ENCODE measurements at regions not wholly inside any gene's neighbourhood (a gene's known extent, or its start where the extent isn't known, plus 50 kb on each side); places are given as distances from the start of the nearest gene placed in this dataset.

DNA sequence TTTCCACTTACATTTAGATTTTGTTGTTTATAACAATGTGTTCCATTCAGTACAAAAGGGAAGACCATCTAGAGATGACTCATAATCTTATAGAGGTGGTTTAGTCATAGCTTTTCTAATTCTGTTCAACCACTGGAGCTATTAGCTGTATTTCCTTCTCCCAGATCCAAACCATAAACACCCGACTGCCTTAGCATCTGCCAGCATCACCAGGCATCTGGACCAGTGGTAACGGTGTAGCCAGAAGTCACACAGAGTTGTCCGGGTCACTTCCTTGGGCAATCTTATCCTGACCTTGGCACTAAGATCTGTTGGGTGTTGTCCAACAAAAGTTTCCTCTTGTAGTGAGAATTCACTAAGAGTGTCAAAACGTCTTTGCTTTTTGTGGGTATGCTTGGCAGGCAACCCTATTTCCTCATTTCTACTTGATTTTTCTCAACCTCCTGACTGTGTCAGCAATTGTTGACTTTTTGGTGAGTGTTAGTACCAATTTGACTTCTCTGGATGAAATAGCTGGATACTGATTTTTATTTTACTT, 372.1 kb upstream of the B3GALT2 start:
- DNase-seq = peak; percentile 18

- DNase-seq = no peak
These were observed 369.4 kb upstream of the B3GALT2 start for GRCh38 chr1:193555662-193556441.

DNA sequence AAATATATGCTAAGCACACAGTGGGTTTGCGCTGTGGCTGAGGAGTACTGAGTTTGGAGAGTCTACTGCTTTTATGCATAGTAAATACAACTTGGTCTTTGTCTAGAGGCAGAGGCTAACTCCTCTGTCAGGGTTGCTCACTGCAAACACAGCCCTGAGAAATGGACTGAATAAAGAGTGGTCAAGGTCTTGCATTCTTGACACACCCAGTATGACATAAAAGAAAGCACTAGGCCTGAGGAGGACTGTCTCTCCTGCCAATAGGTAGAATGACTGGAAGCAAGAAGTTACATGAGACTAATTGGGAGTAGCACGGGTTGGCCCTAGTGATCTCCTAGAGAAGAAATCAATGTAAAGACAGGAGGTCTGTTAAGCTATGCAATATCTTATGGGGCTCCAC, 367.2 kb upstream of the B3GALT2 start:
- DNase-seq = no peak

DNA sequence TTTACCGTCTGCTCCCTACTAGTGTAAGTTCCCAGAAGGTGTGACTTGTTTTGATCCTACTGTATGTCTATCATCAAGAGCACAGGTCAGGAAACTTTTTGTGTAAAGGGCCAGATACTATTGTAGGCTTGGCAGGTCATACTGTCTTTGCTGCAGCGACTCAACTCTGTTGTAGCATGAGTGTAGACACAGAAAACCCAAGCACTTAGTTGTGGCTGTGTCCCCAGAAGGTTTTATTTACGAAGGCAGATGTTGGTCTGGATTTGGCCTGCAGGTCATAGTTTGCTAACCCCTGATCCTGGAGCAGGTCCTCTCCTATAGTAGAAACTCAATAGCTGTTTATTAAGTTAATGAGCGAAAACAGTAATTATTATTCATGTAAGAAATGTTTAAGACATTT, 365.9 kb upstream of the B3GALT2 start:
- no peak for DNase-seq

DNA sequence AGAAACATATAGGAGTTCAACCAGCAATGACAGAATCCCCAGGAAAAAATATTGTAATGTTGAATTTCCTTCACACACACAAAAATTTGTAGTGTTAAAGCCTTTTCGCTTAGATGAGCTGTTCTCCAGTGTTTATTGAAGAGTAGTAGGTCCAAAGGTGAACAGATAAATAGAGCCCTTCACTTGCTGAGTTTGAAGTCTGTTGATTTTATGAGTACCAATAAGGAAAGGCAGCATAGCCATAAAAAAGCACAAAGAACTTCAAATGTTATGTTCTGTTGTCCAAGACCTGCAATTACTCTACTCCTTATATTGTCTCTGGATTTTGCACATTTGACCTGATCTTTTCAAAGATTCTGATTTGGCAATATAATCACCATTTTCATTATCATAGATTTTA, 362.7 kb upstream of the B3GALT2 start:
- DNase-seq = no peak

- DNase-seq = no peak
These were observed 358.8 kb upstream of the B3GALT2 start for GRCh38 chr1:193545171-193545570.

GRCh38 chr1:193543259-193543658, 356.8 kb upstream of the B3GALT2 start:
- no peak for DNase-seq

DNA sequence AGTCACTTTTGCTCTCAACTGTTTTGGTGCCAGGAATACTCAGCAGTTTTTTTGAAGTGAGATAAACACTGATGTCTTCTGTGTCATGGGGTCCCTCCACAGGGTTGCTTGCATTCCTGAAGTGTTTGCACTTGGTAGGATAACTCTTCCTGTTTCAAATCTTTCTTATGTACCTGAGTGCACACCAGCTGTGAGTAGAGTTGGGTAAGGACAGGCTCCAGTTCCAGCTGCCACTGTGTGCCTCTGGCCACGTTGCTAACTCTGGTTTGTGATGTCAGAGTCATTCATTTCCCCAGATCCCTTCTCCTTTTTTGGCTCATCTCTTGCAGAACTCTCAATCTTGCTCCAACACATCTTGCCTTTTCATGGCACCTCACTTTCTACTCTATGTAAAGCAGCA, 356.3 kb upstream of the B3GALT2 start:
- no peak for DNase-seq

DNA sequence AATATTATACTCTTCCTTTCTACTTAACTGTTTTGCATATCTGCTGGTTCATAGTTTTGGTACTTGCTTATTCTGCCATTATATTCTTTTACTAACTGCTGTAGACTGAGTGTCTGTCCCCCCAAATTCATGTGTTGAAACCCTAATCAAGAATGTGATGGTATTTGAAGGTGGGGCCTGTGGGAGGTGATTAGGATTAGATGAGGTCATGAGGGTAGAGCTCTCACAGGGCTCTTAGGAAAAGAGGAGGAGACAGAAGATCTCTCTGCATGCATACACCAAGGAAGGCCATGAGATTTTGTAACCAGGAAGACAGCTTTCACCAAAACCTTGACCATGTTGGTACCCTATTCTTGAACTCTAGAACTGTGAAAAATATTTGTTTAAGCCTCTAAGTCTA, 354.1 kb upstream of the B3GALT2 start:
- no peak for DNase-seq

GRCh38 chr1:193539731-193540459, 353.5 kb upstream of the B3GALT2 start:
- DNase-seq = no peak

GRCh38 chr1:193538680-193539079, 352.3 kb upstream of the B3GALT2 start:
- DNase-seq = no peak

DNA sequence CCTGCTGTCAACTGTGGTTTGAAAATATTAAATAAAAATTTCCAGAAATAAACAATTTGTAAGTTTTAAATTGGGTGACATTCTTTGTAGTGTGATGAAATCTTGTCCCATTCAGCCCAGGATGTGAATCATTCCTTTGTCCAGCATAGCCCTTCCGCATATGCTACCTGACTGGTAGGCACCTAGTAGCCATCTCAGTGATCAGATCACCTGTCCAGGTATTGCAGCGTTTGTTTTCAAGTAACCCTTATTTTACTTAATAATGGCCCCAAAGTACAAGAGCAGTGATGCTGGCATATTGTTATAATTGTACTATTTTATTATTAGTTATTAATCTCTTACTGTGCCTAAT, 351.6 kb upstream of the B3GALT2 start:
- no peak for DNase-seq

DNA sequence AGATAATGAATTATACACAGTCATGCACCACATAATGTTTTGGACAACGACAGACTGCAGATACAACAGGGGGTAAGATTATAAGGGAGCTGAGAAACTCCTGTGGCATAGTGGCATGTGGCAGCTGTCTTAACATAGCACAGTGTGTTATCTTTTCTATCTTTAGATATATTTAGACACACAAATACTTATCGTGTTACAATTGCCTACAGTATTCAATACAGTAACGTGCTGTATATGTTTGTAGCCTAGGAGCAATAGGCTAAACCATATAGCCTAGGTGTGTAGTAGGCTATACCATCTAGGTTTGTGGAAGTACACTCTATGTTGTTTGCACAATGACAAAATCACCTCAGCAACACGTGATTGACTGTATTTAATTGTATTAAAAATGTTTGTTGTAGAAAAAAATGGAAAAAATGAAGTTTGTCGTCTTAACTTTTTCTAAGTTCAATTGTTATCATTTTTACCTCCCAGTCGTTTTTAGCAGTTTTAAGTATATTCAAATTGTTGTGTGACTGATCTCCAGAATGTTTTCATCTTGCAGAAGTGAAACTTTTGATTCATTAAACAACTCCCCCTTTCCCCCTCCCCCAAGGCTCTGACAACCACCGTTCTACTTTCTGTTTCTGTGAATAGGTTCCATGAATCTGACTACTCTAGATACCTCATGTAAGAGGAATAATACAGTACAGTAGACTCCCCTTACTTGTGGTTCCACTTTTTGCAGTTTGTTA, 351.0 kb upstream of the B3GALT2 start:
- peak; percentile 48 for DNase-seq

DNA sequence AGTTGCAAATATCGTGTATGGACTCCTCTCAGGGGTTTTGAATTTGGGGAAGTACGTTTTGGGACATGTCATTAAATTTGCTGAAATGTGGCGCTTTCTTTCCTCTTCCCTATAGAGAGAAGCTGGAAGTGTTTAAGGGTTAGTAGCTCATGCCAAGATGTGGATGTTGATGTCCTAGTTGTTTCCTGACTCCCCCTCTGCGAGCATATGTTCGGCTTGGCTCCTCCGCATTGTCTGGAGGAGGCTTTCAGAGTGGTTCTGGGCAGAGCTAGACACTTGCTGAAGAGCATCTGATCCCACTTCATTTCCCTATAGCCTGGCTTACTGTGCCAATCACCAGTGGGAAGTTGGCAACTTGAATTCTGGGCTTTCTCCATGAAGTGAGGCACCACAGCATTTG, 347.4 kb upstream of the B3GALT2 start:
- DNase-seq = no peak

GRCh38 chr1:193525917-193526710, 339.7 kb upstream of the B3GALT2 start:
- no peak for DNase-seq

DNA sequence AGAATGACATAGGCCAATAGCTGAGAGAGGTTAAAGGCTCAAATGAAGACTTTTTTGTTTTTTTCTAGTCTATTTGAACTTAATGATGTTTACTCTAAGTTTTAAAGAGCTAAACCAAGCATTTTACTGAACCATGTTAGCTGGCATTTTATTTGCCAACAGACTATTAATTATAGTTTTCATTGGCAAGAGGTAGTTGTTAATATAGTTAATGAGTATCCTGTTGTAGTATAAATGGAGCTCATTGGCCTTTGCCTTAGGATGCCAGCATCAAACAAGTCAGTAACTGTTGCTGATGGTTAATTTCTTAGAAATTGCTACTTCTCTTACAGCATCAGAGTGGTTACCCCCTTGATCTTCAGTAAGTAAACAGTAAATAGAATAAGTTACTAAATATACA, 339.0 kb upstream of the B3GALT2 start:
- DNase-seq = no peak

GRCh38 chr1:193524616-193525015, 338.2 kb upstream of the B3GALT2 start:
- DNase-seq = no peak

DNA sequence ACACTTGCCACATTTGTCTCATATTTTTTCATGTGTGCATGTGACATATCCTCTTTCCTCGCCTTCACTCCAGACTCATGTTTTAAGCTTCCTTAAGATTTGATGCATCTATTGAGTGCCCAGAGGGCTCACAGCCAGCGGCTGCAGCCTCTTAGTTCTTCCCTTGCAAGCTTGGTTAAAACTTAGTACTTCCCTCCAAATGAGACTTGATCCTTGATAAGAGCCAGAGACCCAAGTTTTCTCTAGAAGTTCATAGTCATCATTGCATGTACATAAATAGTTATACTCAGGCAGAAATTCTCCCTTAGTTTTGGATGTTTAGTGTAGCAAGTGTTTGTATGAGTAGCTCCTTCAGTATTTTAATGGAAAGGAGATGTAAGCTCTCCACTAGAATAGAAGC, 337.6 kb upstream of the B3GALT2 start:
- no peak for DNase-seq

DNA sequence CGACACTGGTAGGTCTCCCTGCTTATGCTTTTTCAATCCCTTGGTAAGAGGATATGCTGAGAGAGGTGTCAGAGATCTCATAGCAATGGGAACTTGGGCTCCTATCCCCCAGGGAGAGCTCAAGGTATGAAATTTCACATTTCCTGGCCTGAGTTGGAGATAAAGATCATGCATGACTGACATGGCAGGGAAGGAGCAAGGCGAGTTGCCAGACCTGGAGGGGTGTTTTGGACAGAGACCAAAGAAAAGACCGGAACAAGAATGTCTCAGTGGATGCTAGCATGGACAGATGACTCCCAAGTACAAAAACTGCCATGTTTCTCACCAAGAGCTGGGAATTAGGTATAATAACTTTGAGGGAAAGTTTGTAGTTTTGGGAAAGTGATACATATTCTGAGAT, 334.1 kb upstream of the B3GALT2 start:
- DNase-seq = no peak

DNA sequence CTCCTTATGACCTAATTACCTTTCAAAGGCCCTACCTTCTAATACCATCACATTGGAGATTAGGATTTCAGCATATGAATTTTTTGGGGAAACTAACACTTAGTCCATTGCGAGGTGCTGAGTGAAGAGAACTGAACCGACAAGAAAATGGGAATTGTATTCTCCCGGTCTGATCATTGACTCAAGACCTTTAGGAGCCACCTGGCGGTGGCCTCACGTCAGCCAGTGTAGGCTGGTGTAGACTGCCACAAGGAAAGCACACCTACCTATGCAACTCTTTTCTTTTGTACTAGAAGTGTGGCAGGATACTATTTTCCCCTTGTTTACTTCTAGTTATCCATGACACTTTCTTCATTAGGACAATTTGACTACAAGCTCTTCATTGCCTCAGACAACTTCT, 333.5 kb upstream of the B3GALT2 start:
- no peak for DNase-seq

DNA sequence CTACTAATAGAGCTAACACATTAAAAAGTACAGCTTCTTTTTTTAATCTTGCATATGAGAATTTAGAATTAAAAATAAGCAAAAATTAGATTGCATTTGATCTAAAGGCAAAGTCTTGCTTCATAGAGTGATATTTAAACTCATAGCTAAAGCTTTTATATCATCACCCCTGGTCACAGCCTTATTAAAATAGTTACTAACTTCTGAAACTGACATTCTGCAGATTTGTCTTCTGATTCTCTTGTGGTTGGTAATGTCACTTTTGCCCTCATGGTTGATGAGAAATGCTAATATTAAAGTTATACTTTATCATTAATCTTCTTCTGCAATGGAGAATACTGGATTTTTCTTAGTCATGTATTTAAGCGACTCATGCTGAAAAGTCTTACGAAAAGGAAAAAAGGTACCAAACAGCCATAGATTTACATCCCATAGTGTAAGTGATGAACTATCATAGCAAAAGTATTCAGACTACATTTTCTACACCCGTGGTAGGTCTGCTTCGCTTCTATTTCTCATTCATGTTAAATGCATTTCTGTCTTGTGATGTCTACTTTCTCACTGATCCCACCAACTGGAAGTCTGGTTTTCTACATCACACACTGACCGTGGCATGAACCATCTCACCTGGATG, 330.5 kb upstream of the B3GALT2 start:
- DNase-seq = no peak

DNA sequence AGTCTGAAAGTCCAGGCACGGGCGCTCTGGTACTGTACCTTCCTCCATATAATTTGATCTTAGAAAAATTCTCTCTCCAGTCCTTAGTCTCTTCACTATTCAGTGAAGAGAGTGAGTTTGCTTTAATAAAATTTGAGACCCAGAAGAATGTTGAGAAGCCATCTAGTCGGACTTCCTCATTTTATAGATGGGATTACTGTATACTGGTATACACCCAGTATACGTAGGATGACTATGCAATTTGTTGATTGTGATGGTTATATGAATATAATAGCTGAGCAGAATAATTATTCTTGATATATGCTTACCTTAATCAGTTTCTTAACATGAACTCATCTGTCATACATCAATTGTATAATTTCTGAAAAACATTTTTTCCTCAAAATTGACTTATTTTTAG, 328.0 kb upstream of the B3GALT2 start:
- DNase-seq = no peak

Data from CD4-positive, alpha-beta T cell treated with Interleukin-15 for 1 hour (primary cell).